OCI-LY3 (cell line): ENCODE measurements at regions not wholly inside any gene's neighbourhood (a gene's known extent, or its start where the extent isn't known, plus 50 kb on each side); places are given as distances from the start of the nearest gene placed in this dataset.

Experiments
- H2AFZ ChIP-seq: fragments of 200-600, 300-600 bp; shearing (Covaris generic); 2 replicates; pipeline ENCODE4 v1.6.0; 2014; ENCODE audit warnings: antibody characterized with exemption, low read depth, low read length
- H3K27ac ChIP-seq: fragments of 200-600, 300-600 bp; sonication (generic); 2 replicates; pipeline ENCODE4 v1.5.1; 2014; ENCODE audit warnings: mild to moderate bottlenecking, low read length, moderate library complexity, mixed read lengths
- H3K27me3 ChIP-seq: fragments of 200-600, 300-600 bp; sonication (generic); 2 replicates; pipeline ENCODE4 v1.6.1; 2014; ENCODE audit warnings: low read depth, low read length, mixed read lengths
- H3K36me3 ChIP-seq: fragments of 200-600, 300-600 bp; sonication (generic); replicated peaks from 2 replicates; pipeline ENCODE3; 2014; ENCODE audit warnings: low read depth, low read length, mixed read lengths
- H3K4me1 ChIP-seq: fragments of 300-600, 200-600 bp; sonication (generic); 2 replicates; pipeline ENCODE4 v1.6.1; 2014; ENCODE audit warnings: low read length, mixed read lengths
- H3K4me2 ChIP-seq: fragments of 200-600, 300-600 bp; sonication (generic); 2 replicates; pipeline ENCODE4 v1.6.1; 2014; ENCODE audit warnings: low read length, mixed read lengths
- H3K4me3 ChIP-seq: fragments of 300-600, 200-600 bp; sonication (generic); 2 replicates; pipeline ENCODE4 v1.5.1; 2014; ENCODE audit warnings: antibody characterized with exemption, mild to moderate bottlenecking, low read length, moderate library complexity
- H3K79me2 ChIP-seq: fragments of 300-600, 200-600 bp; shearing (Covaris generic); 2 replicates; pipeline ENCODE4 v1.6.1; 2014; ENCODE audit warnings: mild to moderate bottlenecking, low read length, mixed read lengths
- H3K9ac ChIP-seq: fragments of 300-600, 200-600 bp; shearing (Covaris generic); 2 replicates; pipeline ENCODE4 v1.6.0; 2014; ENCODE audit warnings: mild to moderate bottlenecking, low read length, moderate library complexity
- H3K9me3 ChIP-seq: fragments of 200-600, 300-600 bp; shearing (Covaris generic); 2 replicates; pipeline ENCODE4 v1.6.1; 2014; ENCODE audit warnings: low read length, mixed read lengths; ENCODE audit not compliant: insufficient read depth
- H4K20me1 ChIP-seq: fragments of 200-600, 300-600 bp; sonication (generic); 2 replicates; pipeline ENCODE4 v1.6.1; 2016; ENCODE audit warnings: low read length, mixed read lengths; ENCODE audit not compliant: insufficient read depth
- EZH2phosphoT487 ChIP-seq: fragments of 200-600 bp; shearing (Covaris generic); IDR thresholded peaks from 2 replicates; pipeline ENCODE4 v1.6.1; 2018; ENCODE audit warnings: antibody characterized with exemption, mixed run types, low read depth
- TF ChIP-seq, protein P1 (sequence below): fragments of 200-600, 300-600 bp; sonication (generic); IDR thresholded peaks from 2 replicates; pipeline ENCODE4 v1.5.1; 2014; ENCODE audit warnings: antibody characterized with exemption, low read length, low read depth

DNA sequence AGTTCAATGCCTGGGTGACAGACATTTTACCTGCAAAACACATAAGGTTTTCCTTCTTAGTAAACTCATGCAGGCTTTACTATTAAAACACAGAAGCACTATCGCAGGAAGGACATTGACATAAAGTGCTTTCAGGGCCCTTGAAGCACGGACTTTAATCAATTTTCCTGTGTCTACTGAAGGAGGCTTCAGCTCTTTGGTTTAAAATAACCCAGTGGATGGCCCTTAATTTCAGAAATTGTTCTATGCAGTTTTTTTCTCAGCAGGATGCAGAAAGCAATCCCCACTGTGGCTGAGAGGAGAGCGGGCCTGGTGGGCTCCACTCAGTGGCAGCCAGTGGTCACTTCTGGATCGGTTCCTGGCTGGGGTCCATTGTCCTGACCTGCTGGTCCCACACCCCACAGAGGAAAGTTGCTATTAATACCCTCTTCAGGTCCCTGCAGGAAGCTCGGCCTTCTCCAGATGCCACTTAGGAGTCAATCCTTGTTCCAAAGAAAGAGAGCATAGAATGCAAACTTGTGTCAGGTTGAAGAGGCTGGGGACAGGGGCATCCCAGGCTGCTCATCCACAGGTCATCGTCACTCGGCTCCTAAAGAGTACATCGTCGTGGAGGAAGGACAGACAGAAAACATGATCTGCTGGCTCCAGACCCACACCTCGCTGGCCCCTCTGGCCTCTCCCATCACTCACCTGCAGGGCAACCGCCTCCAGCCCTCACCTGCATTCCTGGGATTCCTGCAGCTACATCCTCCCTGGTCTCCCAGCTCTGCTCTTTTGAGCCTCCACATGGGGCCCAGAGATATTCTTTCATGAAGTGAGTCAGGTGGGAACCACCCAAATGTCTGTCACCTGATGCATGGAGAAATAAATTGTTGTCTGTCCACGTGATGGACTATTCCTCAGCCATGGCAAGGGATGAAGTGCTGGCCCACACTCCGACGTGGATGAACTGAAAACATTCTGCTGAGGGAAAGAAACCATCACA, 153.1 kb downstream of the PSMG1 start:
- Histone ChIP-seq H4K20me1 (no peaks in the 10 kb centered on the region), H3K79me2 (no peaks in the 10 kb centered on the region), H2AFZ (no peak overlapping the region), H3K27me3 (peaks cover 8% of the 10 kb centered on the region), H3K9ac (no peak overlapping the region), H3K36me3 (no peaks in the 10 kb centered on the region), H3K4me3 (no peak overlapping the region), H3K9me3 (no peaks in the 10 kb centered on the region), H3K4me2 (no peak overlapping the region), H3K4me1 (no peaks in the 10 kb centered on the region), H3K27ac (no peak overlapping the region)
- no peak for TF ChIP-seq EZH2phosphoT487
- TF ChIP-seq, protein P1, sequence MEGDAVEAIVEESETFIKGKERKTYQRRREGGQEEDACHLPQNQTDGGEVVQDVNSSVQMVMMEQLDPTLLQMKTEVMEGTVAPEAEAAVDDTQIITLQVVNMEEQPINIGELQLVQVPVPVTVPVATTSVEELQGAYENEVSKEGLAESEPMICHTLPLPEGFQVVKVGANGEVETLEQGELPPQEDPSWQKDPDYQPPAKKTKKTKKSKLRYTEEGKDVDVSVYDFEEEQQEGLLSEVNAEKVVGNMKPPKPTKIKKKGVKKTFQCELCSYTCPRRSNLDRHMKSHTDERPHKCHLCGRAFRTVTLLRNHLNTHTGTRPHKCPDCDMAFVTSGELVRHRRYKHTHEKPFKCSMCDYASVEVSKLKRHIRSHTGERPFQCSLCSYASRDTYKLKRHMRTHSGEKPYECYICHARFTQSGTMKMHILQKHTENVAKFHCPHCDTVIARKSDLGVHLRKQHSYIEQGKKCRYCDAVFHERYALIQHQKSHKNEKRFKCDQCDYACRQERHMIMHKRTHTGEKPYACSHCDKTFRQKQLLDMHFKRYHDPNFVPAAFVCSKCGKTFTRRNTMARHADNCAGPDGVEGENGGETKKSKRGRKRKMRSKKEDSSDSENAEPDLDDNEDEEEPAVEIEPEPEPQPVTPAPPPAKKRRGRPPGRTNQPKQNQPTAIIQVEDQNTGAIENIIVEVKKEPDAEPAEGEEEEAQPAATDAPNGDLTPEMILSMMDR, result no peak

DNA sequence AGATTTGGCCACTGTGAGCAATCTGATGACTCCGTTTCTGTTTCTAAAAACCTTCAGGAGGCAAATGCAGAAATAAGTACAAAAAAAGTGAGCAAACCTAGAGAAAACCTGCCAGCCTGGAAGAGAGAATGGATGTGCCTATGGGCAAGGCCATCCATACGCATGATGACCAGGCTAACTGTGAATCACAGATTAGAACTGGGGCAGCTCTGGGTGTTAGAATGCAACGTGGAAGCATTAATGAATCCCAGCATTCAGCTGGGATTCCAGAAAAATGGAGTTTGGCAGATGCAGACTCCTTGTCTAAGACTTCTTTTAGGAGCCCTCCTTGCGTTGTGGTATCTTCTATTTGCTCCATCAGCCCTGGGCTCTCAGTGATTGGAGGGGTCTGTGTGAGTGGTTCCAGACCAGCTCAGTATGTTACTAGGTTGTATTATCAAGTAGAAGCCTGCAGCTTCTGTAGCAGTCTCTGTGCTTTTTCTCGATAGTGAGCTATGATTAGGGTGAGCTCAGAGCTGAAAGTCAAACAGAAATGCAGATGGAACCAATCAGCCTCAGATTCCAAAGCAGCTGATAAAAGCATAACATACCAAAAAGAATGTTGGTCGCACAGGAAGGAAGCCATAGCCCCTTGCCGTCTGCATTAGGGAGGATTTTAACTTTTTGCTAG, 154.0 kb downstream of the PSMG1 start:
- no peak overlapping the region for H2AFZ ChIP-seq
- no peak overlapping the region for H3K9ac ChIP-seq
- H3K27ac ChIP-seq, result no peak overlapping the region
- H3K27me3 ChIP-seq, result peaks cover 8% of the 10 kb centered on the region
- no peaks in the 10 kb centered on the region for H3K36me3 ChIP-seq
- H4K20me1 ChIP-seq, result no peaks in the 10 kb centered on the region
- H3K9me3 ChIP-seq, result no peaks in the 10 kb centered on the region
- no peaks in the 10 kb centered on the region for H3K4me1 ChIP-seq
- no peak overlapping the region for H3K4me3 ChIP-seq
- H3K79me2 ChIP-seq, result no peaks in the 10 kb centered on the region
- H3K4me2 ChIP-seq, result no peak overlapping the region
- TF ChIP-seq, protein P1, result no peak
- no peak for TF ChIP-seq EZH2phosphoT487

DNA sequence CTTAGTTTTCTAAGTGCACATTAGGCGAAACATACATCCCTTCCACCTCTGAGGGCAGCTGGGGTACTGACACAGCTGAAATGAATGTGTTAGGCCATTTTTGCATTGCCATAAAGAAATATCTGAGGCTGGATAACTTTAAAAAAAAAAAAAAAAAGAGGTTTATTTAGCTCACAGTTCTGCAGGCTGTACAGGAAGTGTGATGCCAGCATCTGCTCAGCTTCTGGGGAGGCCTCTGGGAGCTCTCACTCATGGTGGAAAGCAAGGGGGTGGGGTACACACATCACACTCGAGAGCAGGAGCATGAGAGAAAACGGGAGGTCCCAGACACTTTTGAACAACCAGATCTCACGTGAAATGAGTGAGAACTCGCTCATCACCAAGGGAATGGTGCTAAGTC, 158.1 kb downstream of the PSMG1 start:
- Histone ChIP-seq H3K27ac (no peak overlapping the region), H3K27me3 (peaks cover 8% of the 10 kb centered on the region; the same call in 1 of the 2 replicates), H3K9ac (no peak overlapping the region), H3K4me1 (no peaks in the 10 kb centered on the region), H3K79me2 (no peaks in the 10 kb centered on the region), H4K20me1 (no peaks in the 10 kb centered on the region), H2AFZ (no peak overlapping the region), H3K9me3 (no peaks in the 10 kb centered on the region), H3K36me3 (no peaks in the 10 kb centered on the region), H3K4me2 (no peak overlapping the region), H3K4me3 (no peak overlapping the region)
- TF ChIP-seq EZH2phosphoT487, result no peak
- TF ChIP-seq, protein P1, result no peak

DNA sequence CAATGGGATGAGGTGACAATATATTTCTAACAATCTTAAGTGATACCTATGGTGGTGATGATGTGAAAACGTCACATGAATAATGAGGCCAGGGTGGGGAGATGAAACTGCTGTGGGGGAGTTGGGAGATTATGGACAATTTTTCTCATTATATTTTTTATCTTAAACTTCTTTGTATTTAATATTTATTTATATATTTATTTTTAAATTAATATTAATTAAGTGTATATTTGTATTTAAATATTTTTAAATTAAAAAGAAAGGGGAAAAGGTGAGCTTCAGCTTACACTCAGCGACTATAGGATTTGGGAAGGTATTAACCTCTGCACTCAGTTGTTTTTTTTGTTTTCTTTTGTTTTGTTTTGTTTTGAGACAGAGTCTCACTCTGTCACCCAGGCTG, 158.7 kb downstream of the PSMG1 start:
- H3K79me2 ChIP-seq, result no peaks in the 10 kb centered on the region
- H3K4me1 ChIP-seq, result no peaks in the 10 kb centered on the region
- H3K9ac ChIP-seq, result no peak overlapping the region
- H3K4me2 ChIP-seq, result no peak overlapping the region
- no peaks in the 10 kb centered on the region for H3K36me3 ChIP-seq
- H2AFZ ChIP-seq, result no peak overlapping the region
- H4K20me1 ChIP-seq, result no peaks in the 10 kb centered on the region
- TF ChIP-seq, protein P1, result no peak
- TF ChIP-seq EZH2phosphoT487, result no peak
- peaks cover 12% of the 10 kb centered on the region; the same call in 1 of the 2 replicates for H3K27me3 ChIP-seq
- no peak overlapping the region for H3K27ac ChIP-seq
- H3K4me3 ChIP-seq, result no peak overlapping the region
- no peaks in the 10 kb centered on the region for H3K9me3 ChIP-seq
